Limb (tissue), 2 donors: ENCODE measurements at regions not wholly inside any gene's neighbourhood (a gene's known extent, or its start where the extent isn't known, plus 50 kb on each side); places are given as distances from the start of the nearest gene placed in this dataset.

ENCODE experiments used
- DNase-seq, 2 donors: peaks; one replicate each; pipeline ENCODE4 v3.0.0-alpha.2; 2016; ENCODE audit errors: extremely low spot score in 2 of 2

DNA sequence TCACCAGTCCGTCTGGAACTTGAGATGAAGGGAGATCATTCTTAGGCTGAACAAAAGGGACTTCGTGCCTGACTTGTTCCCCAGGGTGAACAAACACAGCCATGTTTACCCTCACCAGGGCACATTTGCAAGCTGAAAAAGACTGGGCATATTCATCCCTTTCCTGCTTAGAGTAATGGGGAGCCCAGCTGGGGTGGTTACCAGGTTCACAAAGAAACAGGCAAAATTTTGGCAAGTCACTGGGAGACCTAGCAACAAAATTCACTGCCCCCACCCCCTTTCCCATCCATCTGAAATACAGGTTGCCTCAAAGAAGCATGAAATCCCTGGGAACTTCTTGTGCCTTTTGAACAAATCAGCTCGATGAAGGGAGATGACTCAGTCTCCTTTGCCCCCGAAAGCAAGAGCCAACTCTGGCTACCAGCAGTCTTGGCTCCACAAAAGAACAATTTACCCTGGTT, 775.0 kb downstream of the SQOR start:
- DNase-seq, result no peak

- DNase-seq, result no peak
Observed at GRCh38 chr15:46410705-46411104, 775.9 kb downstream of the SQOR start.

DNA sequence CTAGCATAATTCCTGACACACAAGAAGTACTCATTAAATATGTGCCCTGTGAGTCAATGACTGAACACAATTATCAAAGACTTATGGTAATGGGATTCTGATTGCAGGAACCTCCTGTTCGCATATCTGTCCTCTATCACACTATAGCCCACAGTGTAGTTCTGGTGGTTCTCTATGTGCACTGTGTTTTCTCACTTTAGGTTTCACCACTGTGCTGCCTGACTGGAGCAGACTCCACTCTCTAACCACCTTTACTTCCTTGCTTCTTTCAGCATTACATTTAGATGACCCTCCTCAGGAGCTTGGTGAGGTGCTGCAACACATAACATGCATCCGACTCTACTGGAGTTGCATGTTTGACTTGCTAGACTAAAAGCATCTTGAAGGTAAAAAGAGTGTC, 777.1 kb downstream of the SQOR start:
- no peak for DNase-seq

- no peak for DNase-seq
Observed at GRCh38 chr15:46413799-46414198, 779.0 kb downstream of the SQOR start.

- peak in 1 of 2 donors; percentile 29 for DNase-seq
Observed at GRCh38 chr15:46416544-46416943, 781.7 kb downstream of the SQOR start.

DNA sequence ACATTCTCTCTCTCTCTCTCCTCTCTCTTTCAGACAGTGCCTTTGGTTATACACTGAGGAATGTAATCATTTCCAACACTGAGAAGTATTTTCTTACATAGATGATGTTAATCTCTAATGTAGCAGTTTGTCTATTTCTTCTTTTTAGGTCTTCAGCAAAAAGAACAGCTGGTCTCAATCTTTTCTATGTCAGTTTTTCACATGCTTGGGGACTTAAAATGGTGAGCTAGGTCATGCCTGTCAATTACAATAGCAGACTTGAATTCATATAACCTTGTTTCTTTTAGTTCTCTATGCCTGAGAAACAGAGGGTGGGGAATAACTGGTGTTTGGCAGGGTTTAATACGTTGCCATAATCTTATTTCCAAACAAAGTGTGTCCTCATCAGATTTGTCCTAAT, 786.2 kb downstream of the SQOR start:
- no peak for DNase-seq

- DNase-seq, result no peak
Observed at GRCh38 chr15:46441294-46442062, 806.6 kb downstream of the SQOR start.

DNA sequence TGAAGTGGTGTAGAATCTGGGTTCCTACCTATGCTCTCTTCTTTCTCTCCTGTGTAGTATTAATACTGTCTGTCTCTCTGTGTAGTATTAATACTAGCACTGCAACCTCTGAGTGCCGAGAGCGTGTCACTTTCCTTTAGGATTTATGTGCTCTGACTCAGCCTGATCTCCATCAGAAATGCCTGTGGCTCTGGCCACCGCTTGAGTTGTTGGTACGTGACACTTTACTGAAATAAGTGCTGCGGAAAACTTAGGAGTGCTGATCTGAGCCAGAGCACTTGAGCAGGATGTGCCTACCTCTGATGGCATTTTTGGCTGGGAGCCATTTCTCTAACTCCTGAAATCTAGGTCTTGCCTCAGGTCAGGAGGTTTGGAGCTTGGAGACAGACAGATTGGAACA, 807.4 kb downstream of the SQOR start:
- no peak for DNase-seq

DNA sequence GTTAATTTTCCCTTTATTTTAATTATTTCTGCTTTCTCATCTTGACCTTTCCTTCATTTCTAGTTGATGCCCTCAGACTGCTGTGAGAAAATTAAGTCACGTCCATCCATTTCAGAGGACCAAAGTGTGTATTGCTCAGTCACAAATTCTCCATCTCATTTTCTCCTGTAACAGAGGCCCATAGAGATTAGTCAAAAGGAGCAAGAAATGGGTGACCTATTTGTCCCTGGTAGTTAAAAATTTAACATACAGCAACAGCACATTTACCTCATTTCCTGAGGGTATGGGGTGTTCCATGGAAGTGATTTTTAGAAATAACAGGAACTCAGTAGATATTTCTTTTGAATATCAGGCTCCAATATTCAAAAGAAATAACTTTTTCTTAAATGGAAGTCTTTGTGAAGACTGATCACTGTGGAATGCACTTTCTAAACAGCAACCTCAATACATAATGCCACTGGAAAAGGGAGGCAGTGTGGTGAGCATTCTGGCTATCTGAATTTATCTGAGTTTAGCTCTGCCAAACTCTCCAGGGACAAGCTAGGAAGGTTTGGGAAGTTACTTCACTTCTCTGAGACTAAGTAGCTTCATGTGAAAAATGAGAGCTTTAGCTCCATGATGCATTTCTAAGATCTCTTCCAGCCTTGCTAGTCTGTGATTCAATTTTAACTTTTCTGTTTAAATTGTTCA, 808.2 kb downstream of the SQOR start:
- no peak for DNase-seq

- DNase-seq, result no peak
Observed at GRCh38 chr15:46450112-46450809, 815.4 kb downstream of the SQOR start.

GRCh38 chr15:46450810-46451182, 816.0 kb downstream of the SQOR start:
- no peak for DNase-seq

DNA sequence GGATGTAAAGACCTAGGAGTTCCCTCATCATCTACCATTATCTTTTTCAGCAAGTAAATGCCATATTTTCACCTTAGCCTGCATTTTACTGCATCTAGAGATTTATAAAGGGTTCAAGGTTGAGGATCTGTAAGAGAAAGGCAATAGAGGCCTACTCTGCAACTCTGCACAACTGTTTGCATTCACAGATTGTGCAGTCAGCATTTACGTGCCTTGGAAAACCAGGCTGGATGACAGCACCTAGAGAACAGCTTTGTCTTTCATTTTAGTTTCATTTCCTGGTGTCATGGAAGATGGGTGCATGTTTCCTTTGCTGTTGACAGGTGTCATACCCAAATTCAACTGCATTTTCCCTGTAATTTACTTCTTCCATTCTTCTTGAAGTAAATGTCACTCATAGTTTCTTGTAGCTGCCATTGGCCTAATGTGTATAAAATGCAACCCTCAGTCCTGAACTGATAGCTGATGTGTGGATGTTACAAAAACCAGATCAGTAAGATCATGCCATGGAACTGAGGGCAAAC, 817.5 kb downstream of the SQOR start:
- DNase-seq, result no peak

DNA sequence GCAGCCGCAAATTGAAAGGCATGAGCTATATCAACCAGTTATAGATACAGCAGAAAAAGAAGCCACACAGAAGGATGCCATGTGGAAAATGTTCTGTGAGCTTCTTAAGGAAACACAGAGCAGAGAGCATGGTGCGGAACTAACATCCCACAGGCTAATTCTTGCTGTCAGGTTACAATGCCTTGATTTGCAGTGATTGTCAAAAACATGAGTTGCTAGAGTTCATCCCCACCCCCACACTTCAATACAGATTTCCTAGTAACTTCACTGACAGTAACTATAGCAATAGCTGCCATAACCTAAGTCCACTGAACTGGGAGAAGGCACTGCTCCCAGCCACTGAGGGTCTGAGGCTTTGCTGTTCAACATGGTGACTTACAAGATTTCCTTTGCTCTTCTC, 821.6 kb downstream of the SQOR start:
- no peak for DNase-seq

- DNase-seq, result no peak
Observed at GRCh38 chr15:46460431-46461094, 825.7 kb downstream of the SQOR start.

GRCh38 chr15:46461416-46461815, 826.6 kb downstream of the SQOR start:
- DNase-seq, result no peak

GRCh38 chr15:46467041-46467440, 832.2 kb downstream of the SQOR start:
- no peak for DNase-seq

- no peak for DNase-seq
Observed at GRCh38 chr15:46471096-46471495, 836.3 kb downstream of the SQOR start.

DNA sequence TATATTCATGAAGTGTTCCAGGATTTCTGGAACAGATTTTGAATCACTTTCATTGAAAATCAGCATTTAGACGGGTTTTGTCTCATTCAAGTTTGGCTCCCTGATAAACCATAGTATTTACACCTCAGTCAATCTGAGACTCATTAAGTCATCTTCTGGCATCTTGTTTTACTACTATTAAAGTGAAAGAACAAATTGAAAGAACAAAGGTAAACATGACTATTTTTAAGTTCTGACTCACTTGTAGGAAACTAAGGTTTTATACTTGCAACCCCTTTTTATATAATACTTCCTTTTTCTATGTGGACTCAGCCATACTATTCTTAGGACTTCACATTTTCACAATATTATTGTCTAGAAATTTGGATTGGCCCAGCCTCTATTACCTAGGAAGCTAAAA, 854.4 kb downstream of the SQOR start:
- no peak for DNase-seq

DNA sequence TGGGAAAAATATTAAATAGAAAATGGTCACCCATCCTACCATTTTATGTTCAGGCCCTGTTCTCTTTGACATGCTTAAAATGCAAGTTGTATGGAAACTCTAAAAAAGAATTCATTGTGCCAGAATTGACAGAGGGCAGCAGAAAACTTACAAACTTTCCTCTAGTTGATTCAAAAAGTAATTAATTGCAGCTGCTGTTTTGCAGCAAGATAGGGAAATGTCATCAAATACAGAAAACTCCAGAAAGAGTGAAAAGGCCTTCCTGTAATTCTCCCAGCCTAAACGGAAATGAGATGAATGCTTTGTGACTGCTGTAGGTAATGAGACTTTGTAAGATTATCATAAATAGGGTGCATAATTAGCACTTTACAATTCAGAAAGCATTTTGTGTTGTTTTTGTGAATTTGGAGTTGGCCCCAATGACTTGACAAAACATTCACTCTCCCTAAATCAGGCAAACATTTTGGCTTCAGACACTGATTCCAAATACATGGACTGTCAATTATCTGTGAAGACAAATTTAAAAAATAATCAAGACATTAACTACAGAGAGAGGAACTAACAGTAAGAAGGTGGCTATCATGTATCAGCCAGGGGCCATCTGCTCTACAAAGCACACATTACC, 861.8 kb downstream of the SQOR start:
- peak in 1 of 2 donors; percentile 27 for DNase-seq

DNA sequence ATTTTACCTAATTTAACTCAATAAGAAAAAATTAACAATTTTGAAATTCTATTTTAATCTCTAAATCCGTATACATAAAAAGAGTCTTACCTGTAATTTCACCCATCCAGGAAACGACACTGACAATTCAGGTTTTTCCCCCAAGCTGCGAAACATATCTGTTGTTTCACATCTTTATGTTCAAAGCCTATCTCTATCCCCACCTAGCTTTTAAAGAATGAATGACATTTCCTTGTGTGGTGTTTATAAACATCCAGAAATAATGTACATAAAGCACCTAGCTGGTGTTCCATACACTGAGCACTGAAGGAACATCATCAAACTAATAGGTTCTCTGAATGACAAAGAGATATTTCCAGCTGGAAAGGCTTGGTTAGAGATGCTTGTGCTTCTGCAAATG, 867.8 kb downstream of the SQOR start:
- no peak for DNase-seq

- DNase-seq, result no peak
Observed at GRCh38 chr15:46518381-46518780, 883.6 kb downstream of the SQOR start.
